Spleen (tissue), 11 donors: ENCODE measurements at regions not wholly inside any gene's neighbourhood (a gene's known extent, or its start where the extent isn't known, plus 50 kb on each side); places are given as distances from the start of the nearest gene placed in this dataset.

Source experiments
- DNase-seq: peaks from one replicate; pipeline ENCODE4 v3.0.0-alpha.2; 2020
- H3K27ac ChIP-seq, 8 donors: fragments of 200-600 bp; sonication (generic) in 7 of 8; 1 replicate in 4 of 8; 2 replicates in 4 of 8; pipeline versions ENCODE4 v1.5.0 to v1.8.0; 2016 to 2021; ENCODE audit warnings: inconsistent platforms in 4 of 8, mild to moderate bottlenecking in 4 of 8, moderate library complexity in 1 of 8
- H3K27me3 ChIP-seq, 7 donors: fragments of 200-600 bp; sonication (generic) in 6 of 7; replicated peaks in 1 of 7; 1 replicate in 4 of 7; 2 replicates in 3 of 7; pipeline versions ENCODE4 v1.5.0 to v1.8.0; 2016 to 2021; ENCODE audit warnings: inconsistent platforms in 3 of 7, mild to moderate bottlenecking in 1 of 7
- H3K36me3 ChIP-seq, 6 donors: fragments of 200-600 bp; sonication (generic) in 5 of 6; 1 replicate in 4 of 6; 2 replicates in 2 of 6; pipeline versions ENCODE4 v1.5.0 to v1.8.0; 2016 to 2021; ENCODE audit warnings: inconsistent platforms in 2 of 6
- H3K4me1 ChIP-seq, 6 donors: fragments of 200-600 bp; sonication (generic) in 5 of 6; 1 replicate in 3 of 6; 2 replicates in 3 of 6; pipeline versions ENCODE4 v1.5.0 to v1.8.0; 2016 to 2021; ENCODE audit warnings: inconsistent platforms in 3 of 6
- H3K4me3 ChIP-seq, 8 donors: fragments of 200-600 bp; sonication (generic) in 7 of 8; 1 replicate in 4 of 8; 2 replicates in 4 of 8; pipeline versions ENCODE4 v1.5.0 to v1.8.0; 2016 to 2021; ENCODE audit warnings: inconsistent platforms in 4 of 8, mild to moderate bottlenecking in 4 of 8, moderate library complexity in 2 of 8
- H3K9me3 ChIP-seq, 8 donors: fragments of 200-600 bp; sonication (generic) in 7 of 8; 1 replicate in 4 of 8; 2 replicates in 4 of 8; pipeline versions ENCODE4 v1.5.0 to v1.8.0; 2016 to 2021; ENCODE audit warnings: inconsistent platforms in 4 of 8
- CTCF ChIP-seq, 11 experiments: fragments of 200-600 bp in 7 of 11; fragments of 450-650 bp in 4 of 11; sonication (generic) in 4 of 11; IDR thresholded peaks in 8 of 11; conservative IDR thresholded peaks in 3 of 11; 1 replicate in 7 of 11; 2 replicates in 4 of 11; pipeline versions ENCODE4 v1.4.0 to v1.8.0; 2016 to 2021; ENCODE audit warnings: antibody characterized with exemption in 11 of 11, inconsistent platforms in 4 of 11, mild to moderate bottlenecking in 1 of 11
- POLR2A ChIP-seq, 3 donors: fragments of 450-650 bp; IDR thresholded peaks; one replicate each; pipeline ENCODE4 v1.5.1; 2017; ENCODE audit warnings: antibody characterized with exemption in 3 of 3, mild to moderate bottlenecking in 1 of 3
- POLR2AphosphoS5 ChIP-seq, 3 donors: sonication (generic); formaldehyde crosslinking; IDR thresholded peaks; one replicate each; pipeline ENCODE4 v1.5.1; 2017; ENCODE audit warnings: antibody characterized with exemption in 3 of 3
- WGBS, 5 donors: extraction: QIAGEN DNeasy Blood & Tissue Kit in 3 of 5; methylation state at CpG; one replicate each; pipeline versions ENCODE4 v1.1.5 to v1.1.7; 2013 to 2018; 5-methylcytosine and 5-hydroxymethylcytosine counted together
- intact Hi-C: fragments of 100-400 bp; cut with DNase I; formaldehyde crosslinking; loops from one replicate; pipeline ENCODE4 v1.15.0; 2023; ENCODE audit warnings: low total_unique reads
- donor health status: healthy with polysubstance abuse.
- donor health status: DM: no; HTN: no; CAD: no; lungs with moderate emphysema.
- donor health status: DM: no; HTN: no; CAD: no.
- donor health status: Bipolar disorder and iron deficiency.
- donor health status: healthy.
- donor health status: DM: no; HTN: no; CAD: no.
- donor health status: DM: yes; HTN: yes; CAD: no.

GRCh38 chr2:188787021-188787657 is 187.0 kb upstream of the COL3A1 start:
- DNase-seq = no peak
- WGBS, 5 donors = 61 to 81% (median 76%) methylated on average over 5 of the region's 5 CpGs
- Histone ChIP-seq H3K27me3 (no peaks in the 10 kb centered on the region), H3K36me3 (no peaks in the 10 kb centered on the region), H3K27ac (peak overlapping the region in 5 of 8 donors; percentile 10 to 58 (median 38)), H3K4me3 (no peak overlapping the region), H3K9me3 (no peaks in the 10 kb centered on the region), H3K4me1 (peaks cover 0 to 7% (median 0%) of the 10 kb centered on the region in 6 donors)
- TF ChIP-seq POLR2A (IDR thresholded peaks at IDR 0.05) (no peak), CTCF (IDR thresholded peaks at IDR 0.05 in 8 of 11, conservative IDR thresholded peaks at IDR 0.05 in 3 of 11) (no peak), POLR2AphosphoS5 (IDR thresholded peaks at IDR 0.05) (no peak)
- intact Hi-C loops = no loop called here

GRCh38 chr2:188787658-188788240 is 186.4 kb upstream of the COL3A1 start:
- Histone ChIP-seq H3K27me3 (no peaks in the 10 kb centered on the region), H3K4me1 (peaks cover 0 to 7% (median 0%) of the 10 kb centered on the region in 6 donors), H3K36me3 (no peaks in the 10 kb centered on the region), H3K27ac (peak overlapping the region in 5 of 8 donors; percentile 7 to 58 (median 38)), H3K4me3 (no peak overlapping the region), H3K9me3 (no peaks in the 10 kb centered on the region)
- TF ChIP-seq POLR2A (IDR thresholded peaks at IDR 0.05) = no peak
- no peak for TF ChIP-seq CTCF (IDR thresholded peaks at IDR 0.05 in 8 of 11, conservative IDR thresholded peaks at IDR 0.05 in 3 of 11)
- TF ChIP-seq POLR2AphosphoS5 (IDR thresholded peaks at IDR 0.05) = no peak
- DNase-seq = no peak
- intact Hi-C loops = no loop called here
- WGBS, 5 donors = 45 to 57% (median 53%) methylated on average over 3 of the region's 3 CpGs

GRCh38 chr2:188788621-188789020 is 185.6 kb upstream of the COL3A1 start:
- intact Hi-C loops = no loop called here

More at GRCh38 chr2:188788621-188789020, 185.6 kb upstream of the COL3A1 start:
- Histone ChIP-seq H3K4me3 (no peak overlapping the region), H3K27me3 (no peaks in the 10 kb centered on the region), H3K36me3 (no peaks in the 10 kb centered on the region), H3K4me1 (peaks cover 0 to 7% (median 0%) of the 10 kb centered on the region in 6 donors), H3K27ac (peak overlapping the region in 3 of 8 donors; percentile 4 to 45 (median 30)), H3K9me3 (no peaks in the 10 kb centered on the region)
- no peak for TF ChIP-seq POLR2A (IDR thresholded peaks at IDR 0.05)
- no peak for TF ChIP-seq CTCF (IDR thresholded peaks at IDR 0.05 in 8 of 11, conservative IDR thresholded peaks at IDR 0.05 in 3 of 11)
- no peak for TF ChIP-seq POLR2AphosphoS5 (IDR thresholded peaks at IDR 0.05)
- no peak for DNase-seq
